PFSK-1 (cell line): ENCODE measurements at regions not wholly inside any gene's neighbourhood (a gene's known extent, or its start where the extent isn't known, plus 50 kb on each side); places are given as distances from the start of the nearest gene placed in this dataset.

ENCODE experiments used
- FOXP2 ChIP-seq: optimal IDR thresholded peaks from 2 replicates; pipeline ENCODE3; 2011; ENCODE audit warnings: borderline replicate concordance, control low read depth, inconsistent platforms; ENCODE audit not compliant: insufficient read depth; ENCODE audit errors: extremely low read length, extremely low read depth
- POLR2AphosphoS5 ChIP-seq: IDR thresholded peaks from 2 replicates; pipeline ENCODE4 v1.6.1; 2012; ENCODE audit warnings: low read depth, mild to moderate bottlenecking, control low read depth, low read length, moderate library complexity
- SIN3A ChIP-seq: IDR thresholded peaks from 2 replicates; pipeline ENCODE4 v1.6.1; 2012; ENCODE audit warnings: mild to moderate bottlenecking, low read length, moderate library complexity, borderline replicate concordance; ENCODE audit not compliant: insufficient read depth
- TAF1 ChIP-seq: IDR thresholded peaks from 2 replicates; pipeline ENCODE4 v1.6.1; 2012; ENCODE audit warnings: low read length, control low read depth, borderline replicate concordance; ENCODE audit not compliant: insufficient read depth
- TF ChIP-seq, protein P1 (sequence below), 2 experiments: IDR thresholded peaks; 2 replicates each; pipeline versions ENCODE4 v1.6.1 to v1.8.0; 2011 to 2012; ENCODE audit warnings: low read depth in 2 of 2, low read length in 2 of 2, control low read depth in 1 of 2, inconsistent platforms in 1 of 2, mild to moderate bottlenecking in 1 of 2, moderate library complexity in 1 of 2; ENCODE audit not compliant: insufficient read depth in 1 of 2

DNA sequence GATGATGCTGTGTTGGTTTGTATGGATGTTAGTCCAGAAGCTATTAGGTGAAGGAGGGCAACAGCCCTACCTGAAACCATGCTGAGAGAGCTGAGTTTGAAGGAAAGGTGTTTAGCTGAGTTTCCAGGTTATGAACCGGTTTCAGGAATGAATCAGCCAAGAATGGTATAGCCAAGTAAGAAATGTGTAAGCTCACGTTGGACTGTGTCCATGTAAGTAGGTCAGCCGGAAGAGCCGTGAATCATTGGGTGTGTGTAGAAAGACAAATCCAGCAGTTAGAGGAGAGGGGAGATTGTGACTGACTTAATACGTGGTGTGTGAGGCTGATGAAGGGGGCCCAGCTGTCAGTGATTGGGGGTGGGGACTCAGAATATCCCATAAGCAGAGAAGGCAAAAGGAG, 77.2 kb upstream of the SPIN4 start:
- TF ChIP-seq POLR2AphosphoS5, result no peak
- no peak for TF ChIP-seq TAF1
- no peak for TF ChIP-seq FOXP2
- TF ChIP-seq, protein P1, sequence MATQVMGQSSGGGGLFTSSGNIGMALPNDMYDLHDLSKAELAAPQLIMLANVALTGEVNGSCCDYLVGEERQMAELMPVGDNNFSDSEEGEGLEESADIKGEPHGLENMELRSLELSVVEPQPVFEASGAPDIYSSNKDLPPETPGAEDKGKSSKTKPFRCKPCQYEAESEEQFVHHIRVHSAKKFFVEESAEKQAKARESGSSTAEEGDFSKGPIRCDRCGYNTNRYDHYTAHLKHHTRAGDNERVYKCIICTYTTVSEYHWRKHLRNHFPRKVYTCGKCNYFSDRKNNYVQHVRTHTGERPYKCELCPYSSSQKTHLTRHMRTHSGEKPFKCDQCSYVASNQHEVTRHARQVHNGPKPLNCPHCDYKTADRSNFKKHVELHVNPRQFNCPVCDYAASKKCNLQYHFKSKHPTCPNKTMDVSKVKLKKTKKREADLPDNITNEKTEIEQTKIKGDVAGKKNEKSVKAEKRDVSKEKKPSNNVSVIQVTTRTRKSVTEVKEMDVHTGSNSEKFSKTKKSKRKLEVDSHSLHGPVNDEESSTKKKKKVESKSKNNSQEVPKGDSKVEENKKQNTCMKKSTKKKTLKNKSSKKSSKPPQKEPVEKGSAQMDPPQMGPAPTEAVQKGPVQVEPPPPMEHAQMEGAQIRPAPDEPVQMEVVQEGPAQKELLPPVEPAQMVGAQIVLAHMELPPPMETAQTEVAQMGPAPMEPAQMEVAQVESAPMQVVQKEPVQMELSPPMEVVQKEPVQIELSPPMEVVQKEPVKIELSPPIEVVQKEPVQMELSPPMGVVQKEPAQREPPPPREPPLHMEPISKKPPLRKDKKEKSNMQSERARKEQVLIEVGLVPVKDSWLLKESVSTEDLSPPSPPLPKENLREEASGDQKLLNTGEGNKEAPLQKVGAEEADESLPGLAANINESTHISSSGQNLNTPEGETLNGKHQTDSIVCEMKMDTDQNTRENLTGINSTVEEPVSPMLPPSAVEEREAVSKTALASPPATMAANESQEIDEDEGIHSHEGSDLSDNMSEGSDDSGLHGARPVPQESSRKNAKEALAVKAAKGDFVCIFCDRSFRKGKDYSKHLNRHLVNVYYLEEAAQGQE (IDR thresholded peaks at IDR 0.05; ENCODE audit: insufficient read depth in 1 of 2, low read depth in 2 of 2, low read length in 2 of 2), result no peak
- TF ChIP-seq SIN3A, result no peak
